ENCODE measurements at regions not wholly inside any gene's neighbourhood (a gene's known extent, or its start where the extent isn't known, plus 50 kb on each side); places are given as distances from the start of the nearest gene placed in this dataset.
"Not testable (repeated sequence)": the region's sequence is repeated elsewhere in the genome, so short reads cannot be mapped to it uniquely, and the experiment has no call there.

- DNase-seq (ENCODE audit: low read depth), result no peak
Measured at GRCh38 chr4:184335520-184335919, 117.8 kb upstream of the ENPP6 start.

GRCh38 chr4:184333446-184333845 is 115.8 kb upstream of the ENPP6 start:
- not testable (repeated sequence) for DNase-seq (ENCODE audit: low read depth)

- DNase-seq (ENCODE audit: low read depth), result no peak
Measured at GRCh38 chr4:184331268-184331995, 113.8 kb upstream of the ENPP6 start.

- not testable (repeated sequence) for DNase-seq (ENCODE audit: low read depth)
Measured at GRCh38 chr4:184330517-184331094, 112.9 kb upstream of the ENPP6 start.

- no peak for DNase-seq (ENCODE audit: low read depth)
Measured at GRCh38 chr4:184329659-184330400, 112.2 kb upstream of the ENPP6 start.

- no peak for DNase-seq (ENCODE audit: low read depth)
Measured at GRCh38 chr4:184329235-184329634, 111.6 kb upstream of the ENPP6 start.

- no peak for DNase-seq (ENCODE audit: low read depth)
Measured at GRCh38 chr4:184328022-184328736, 110.5 kb upstream of the ENPP6 start.

GRCh38 chr4:184324939-184325477 is 107.3 kb upstream of the ENPP6 start:
- no peak for DNase-seq (ENCODE audit: low read depth)

GRCh38 chr4:184322328-184323025 is 104.8 kb upstream of the ENPP6 start:
- no peak for DNase-seq (ENCODE audit: low read depth)

- no peak for DNase-seq (ENCODE audit: low read depth)
Measured at GRCh38 chr4:184320631-184321030, 103.0 kb upstream of the ENPP6 start.

- DNase-seq (ENCODE audit: low read depth), result no peak
Measured at GRCh38 chr4:184318852-184319251, 101.2 kb upstream of the ENPP6 start.

- DNase-seq (ENCODE audit: low read depth), result peak; percentile 14
Measured at GRCh38 chr4:184317234-184317918, 99.7 kb upstream of the ENPP6 start.

GRCh38 chr4:184316821-184317220 is 99.1 kb upstream of the ENPP6 start:
- no peak for DNase-seq (ENCODE audit: low read depth)

- no peak for DNase-seq (ENCODE audit: low read depth)
Measured at GRCh38 chr4:184315675-184316359, 98.1 kb upstream of the ENPP6 start.

- DNase-seq (ENCODE audit: low read depth), result no peak
Measured at GRCh38 chr4:184313702-184314659, 96.3 kb upstream of the ENPP6 start.

- no peak for DNase-seq (ENCODE audit: low read depth)
Measured at GRCh38 chr4:184313058-184313581, 95.4 kb upstream of the ENPP6 start.

- DNase-seq (ENCODE audit: low read depth), result no peak
Measured at GRCh38 chr4:184312126-184312525, 94.5 kb upstream of the ENPP6 start.

- DNase-seq (ENCODE audit: low read depth), result no peak
Measured at GRCh38 chr4:184310881-184311709, 93.4 kb upstream of the ENPP6 start.

Data from Daoy (cell line).